Lower leg skin (tissue), 4 donors: ENCODE measurements at regions not wholly inside any gene's neighbourhood (a gene's known extent, or its start where the extent isn't known, plus 50 kb on each side); places are given as distances from the start of the nearest gene placed in this dataset.
"Not testable (repeated sequence)": the region's sequence is repeated elsewhere in the genome, so short reads cannot be mapped to it uniquely, and the experiment has no call there.

Experiments used
- DNase-seq, 2 donors: peaks; one replicate each; pipeline ENCODE4 v3.0.0-alpha.2; 2019; ENCODE audit warnings: low spot score in 2 of 2
- H3K4me3 ChIP-seq: fragments of 200-600 bp; sonication (generic); 2 replicates; pipeline ENCODE4 v1.5.1; 2017; ENCODE audit warnings: mild to moderate bottlenecking, low read depth; ENCODE audit not compliant: poor library complexity, severe bottlenecking
- POLR2A ChIP-seq, 2 donors: fragments of 450-650 bp; IDR thresholded peaks; one replicate each; pipeline ENCODE4 v1.6.1; 2016 to 2017; ENCODE audit warnings: antibody characterized with exemption in 2 of 2, mild to moderate bottlenecking in 1 of 2, moderate library complexity in 1 of 2
- WGBS, 2 donors: methylation state at CpG; one replicate each; pipeline ENCODE4 v1.1.5; 2018; 5-methylcytosine and 5-hydroxymethylcytosine counted together
- intact Hi-C: fragments of 100-400 bp; cut with DNase I; formaldehyde crosslinking; loops from one replicate; pipeline ENCODE4 v1.15.0; 2023; ENCODE audit warnings: low total_unique reads
- TF ChIP-seq, protein P1 (sequence below), 3 donors: fragments of 450-650 bp; IDR thresholded peaks; one replicate each; pipeline ENCODE4 v1.5.1; 2016; ENCODE audit warnings: antibody characterized with exemption in 3 of 3, mild to moderate bottlenecking in 3 of 3, moderate library complexity in 2 of 3

GRCh38 chr12:48409938-48410337 lies 59.2 kb upstream of the ZNF641 start:
- 81 to 83% methylated on average over 3 of the region's 3 CpGs for WGBS, 2 donors
- H3K4me3 ChIP-seq, intact Hi-C loops, DNase-seq: not testable (repeated sequence)

- no peak for DNase-seq
- no peak overlapping the region for H3K4me3 ChIP-seq
- intact Hi-C loops = no loop called here
- WGBS, 2 donors = 80 to 88% methylated on average over 3 of the region's 3 CpGs
- TF ChIP-seq, protein P1, sequence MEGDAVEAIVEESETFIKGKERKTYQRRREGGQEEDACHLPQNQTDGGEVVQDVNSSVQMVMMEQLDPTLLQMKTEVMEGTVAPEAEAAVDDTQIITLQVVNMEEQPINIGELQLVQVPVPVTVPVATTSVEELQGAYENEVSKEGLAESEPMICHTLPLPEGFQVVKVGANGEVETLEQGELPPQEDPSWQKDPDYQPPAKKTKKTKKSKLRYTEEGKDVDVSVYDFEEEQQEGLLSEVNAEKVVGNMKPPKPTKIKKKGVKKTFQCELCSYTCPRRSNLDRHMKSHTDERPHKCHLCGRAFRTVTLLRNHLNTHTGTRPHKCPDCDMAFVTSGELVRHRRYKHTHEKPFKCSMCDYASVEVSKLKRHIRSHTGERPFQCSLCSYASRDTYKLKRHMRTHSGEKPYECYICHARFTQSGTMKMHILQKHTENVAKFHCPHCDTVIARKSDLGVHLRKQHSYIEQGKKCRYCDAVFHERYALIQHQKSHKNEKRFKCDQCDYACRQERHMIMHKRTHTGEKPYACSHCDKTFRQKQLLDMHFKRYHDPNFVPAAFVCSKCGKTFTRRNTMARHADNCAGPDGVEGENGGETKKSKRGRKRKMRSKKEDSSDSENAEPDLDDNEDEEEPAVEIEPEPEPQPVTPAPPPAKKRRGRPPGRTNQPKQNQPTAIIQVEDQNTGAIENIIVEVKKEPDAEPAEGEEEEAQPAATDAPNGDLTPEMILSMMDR (IDR thresholded peaks at IDR 0.05) = no peak
- no peak for TF ChIP-seq POLR2A (IDR thresholded peaks at IDR 0.05)
These were observed 59.0 kb upstream of the ANP32D start for GRCh38 chr12:48413388-48413787.

DNA sequence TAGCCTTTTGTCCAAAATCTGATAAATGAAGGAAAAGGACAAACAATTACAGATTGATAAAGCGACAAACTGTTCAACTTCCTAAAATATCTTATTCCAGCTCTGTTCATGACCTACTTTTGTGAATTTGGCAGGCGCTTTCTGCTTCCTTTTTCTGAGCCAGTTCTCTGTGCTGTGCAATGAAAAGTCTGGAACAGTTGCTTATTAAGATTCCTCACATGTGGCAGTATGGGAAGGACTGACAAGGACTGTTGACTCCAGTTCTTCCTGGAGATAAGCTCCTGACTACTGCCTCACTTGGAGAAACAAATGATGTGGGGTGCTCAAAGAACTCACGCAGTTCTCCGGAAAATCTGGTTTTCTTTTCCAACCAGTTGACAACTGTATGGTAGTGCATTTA lies 58.3 kb upstream of the ANP32D start:
- no peak overlapping the region for H3K4me3 ChIP-seq
- no peak for TF ChIP-seq POLR2A (IDR thresholded peaks at IDR 0.05)
- TF ChIP-seq, protein P1 (IDR thresholded peaks at IDR 0.05) = no peak
- WGBS, 2 donors = 32 to 40% methylated on average over 4 of the region's 4 CpGs
- peak in 1 of 2 donors; percentile 16 for DNase-seq
- intact Hi-C loops = no loop called here

GRCh38 chr12:48419116-48419935 lies 53.0 kb upstream of the ANP32D start:
- no peak for DNase-seq
- WGBS, 2 donors = 61 to 65% methylated on average over 6 of the region's 6 CpGs
- no peak overlapping the region for H3K4me3 ChIP-seq
- TF ChIP-seq, protein P1 (IDR thresholded peaks at IDR 0.05) = no peak
- no peak for TF ChIP-seq POLR2A (IDR thresholded peaks at IDR 0.05)
- intact Hi-C loops = no loop called here

- intact Hi-C loops = no loop called here
- no peak for DNase-seq
These were observed 52.2 kb upstream of the ANP32D start for GRCh38 chr12:48420039-48420775.

DNA sequence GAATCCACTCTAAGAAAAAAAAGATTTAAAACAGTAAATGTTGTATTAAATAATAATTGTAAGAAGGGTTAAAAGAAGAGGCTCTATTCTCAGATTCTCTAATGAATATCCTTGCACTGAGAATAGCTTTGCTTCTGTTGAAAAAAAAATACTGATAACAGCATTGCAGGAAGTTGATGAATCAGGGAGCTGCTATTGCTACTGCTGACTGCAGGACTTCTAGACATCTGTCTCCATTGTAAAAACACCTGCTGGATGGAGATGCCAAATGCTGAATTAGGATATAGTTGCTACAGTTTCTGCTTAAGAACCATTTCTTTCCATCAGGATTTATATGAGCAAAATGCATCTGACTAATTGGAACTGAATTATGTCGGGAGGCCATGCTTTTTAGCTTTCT lies 50.3 kb upstream of the ANP32D start:
- intact Hi-C loops = no loop called here
- 81 to 84% methylated on average over 1 of the region's 1 CpG for WGBS, 2 donors
- no peak overlapping the region for H3K4me3 ChIP-seq
- no peak for DNase-seq
- TF ChIP-seq POLR2A (IDR thresholded peaks at IDR 0.05) = no peak
- TF ChIP-seq, protein P1 (IDR thresholded peaks at IDR 0.05) = no peak

More at GRCh38 chr12:48420039-48420775, 52.2 kb upstream of the ANP32D start:
- WGBS, 2 donors = 27 to 28% methylated on average over 3 of the region's 3 CpGs
- no peak overlapping the region for H3K4me3 ChIP-seq
- TF ChIP-seq, protein P1 (IDR thresholded peaks at IDR 0.05) = no peak
- TF ChIP-seq POLR2A (IDR thresholded peaks at IDR 0.05) = no peak
